Stimulated activated CD8-positive, alpha-beta memory T cell treated with anti-CD3 and anti-CD28 coated beads, Interleukin-4, amount 100 ng/mL, for 48 hours (primary cell): ENCODE measurements at regions not wholly inside any gene's neighbourhood (a gene's known extent, or its start where the extent isn't known, plus 50 kb on each side); places are given as distances from the start of the nearest gene placed in this dataset.

ENCODE experiments used
- DNase-seq: peaks from one replicate; pipeline ENCODE4 v3.0.0-alpha.2; 2020

GRCh38 chr15:53397041-53397616 lies 362.3 kb downstream of the WDR72 start:
- DNase-seq, result no peak

DNA sequence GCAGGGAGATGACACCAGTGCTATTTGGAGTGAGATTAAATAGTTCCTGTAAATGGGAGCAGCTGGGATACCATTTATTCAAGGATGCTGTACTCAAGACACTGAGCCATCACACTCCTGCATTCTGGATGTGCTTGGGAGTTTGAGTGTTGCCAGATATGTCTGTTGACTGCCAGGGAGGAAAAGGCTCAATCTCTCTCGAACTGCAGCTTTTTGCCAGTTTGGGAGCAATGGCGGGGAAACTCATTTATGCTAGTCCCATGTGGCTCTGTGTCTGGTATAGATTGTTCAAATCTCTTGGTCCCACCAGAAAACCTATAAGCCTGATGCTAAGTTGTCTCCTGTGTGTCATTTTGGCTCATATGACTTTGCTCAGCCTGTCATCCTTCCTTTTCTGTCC lies 363.6 kb downstream of the WDR72 start:
- no peak for DNase-seq

DNA sequence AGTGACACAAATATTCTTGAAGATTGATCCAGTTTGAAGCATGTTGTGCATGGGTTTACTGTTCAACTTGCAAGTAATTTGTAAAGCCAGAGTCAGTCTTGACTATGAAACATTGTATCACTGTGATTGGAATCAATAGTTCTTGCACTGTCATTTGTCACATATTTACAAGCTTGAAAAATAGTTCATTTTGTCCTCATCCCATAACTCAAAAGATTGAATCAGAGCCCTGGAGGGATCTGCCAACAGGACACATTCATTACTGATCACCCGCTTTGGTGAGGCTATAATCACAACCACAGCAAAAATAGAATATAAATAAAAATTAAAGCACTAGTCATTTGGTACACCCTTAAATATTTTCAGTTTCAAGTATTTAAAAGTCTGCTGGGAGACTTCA lies 368.9 kb downstream of the WDR72 start:
- no peak for DNase-seq

GRCh38 chr15:53389271-53390037 lies 370.0 kb downstream of the WDR72 start:
- no peak for DNase-seq

GRCh38 chr15:53384417-53384816 lies 375.0 kb downstream of the WDR72 start:
- DNase-seq, result no peak

GRCh38 chr15:53378096-53378800 lies 381.2 kb downstream of the WDR72 start:
- DNase-seq, result no peak

- no peak for DNase-seq
Observed at GRCh38 chr15:53367740-53368139, 391.7 kb downstream of the WDR72 start.

GRCh38 chr15:53360881-53361280 lies 398.6 kb downstream of the WDR72 start:
- DNase-seq, result no peak

GRCh38 chr15:53359038-53359437 lies 400.4 kb downstream of the WDR72 start:
- no peak for DNase-seq

DNA sequence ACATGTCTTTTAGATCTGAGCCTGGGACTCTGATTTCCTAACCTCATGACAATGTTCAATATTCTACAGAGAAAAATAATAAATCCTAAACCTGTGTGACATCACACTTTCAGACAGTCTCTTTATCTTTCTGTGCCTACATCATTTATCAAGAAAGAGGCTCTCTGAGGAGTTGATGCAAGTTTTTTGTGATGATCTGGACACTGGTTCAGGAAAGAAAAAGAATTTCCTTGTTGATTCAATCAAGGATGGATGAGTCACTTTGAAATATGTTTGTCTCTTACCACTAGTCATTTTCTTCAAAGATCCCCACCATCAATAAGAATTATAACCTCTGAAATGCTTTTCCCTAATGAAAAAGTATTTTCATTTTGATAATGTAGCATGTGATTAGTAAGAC lies 404.6 kb downstream of the WDR72 start:
- no peak for DNase-seq

DNA sequence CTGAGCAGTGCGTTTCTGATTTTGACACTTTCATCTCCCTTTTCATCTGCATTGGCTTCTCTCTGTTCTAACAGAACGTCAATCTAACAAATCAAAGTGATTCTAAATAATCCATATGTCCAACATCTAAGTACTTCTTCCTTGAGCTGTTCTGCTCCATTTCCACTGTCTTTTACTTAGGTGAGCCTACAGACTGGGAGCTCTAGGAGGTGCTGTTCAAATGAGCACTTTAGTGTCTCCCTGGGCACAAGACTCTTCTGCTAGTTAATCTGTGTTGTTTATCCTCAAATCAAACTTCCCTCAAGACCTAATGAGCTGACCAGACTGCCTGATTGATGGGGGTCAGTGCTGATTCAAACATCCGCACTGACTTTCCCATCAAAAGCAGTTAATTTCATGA lies 408.1 kb downstream of the WDR72 start:
- no peak for DNase-seq

DNA sequence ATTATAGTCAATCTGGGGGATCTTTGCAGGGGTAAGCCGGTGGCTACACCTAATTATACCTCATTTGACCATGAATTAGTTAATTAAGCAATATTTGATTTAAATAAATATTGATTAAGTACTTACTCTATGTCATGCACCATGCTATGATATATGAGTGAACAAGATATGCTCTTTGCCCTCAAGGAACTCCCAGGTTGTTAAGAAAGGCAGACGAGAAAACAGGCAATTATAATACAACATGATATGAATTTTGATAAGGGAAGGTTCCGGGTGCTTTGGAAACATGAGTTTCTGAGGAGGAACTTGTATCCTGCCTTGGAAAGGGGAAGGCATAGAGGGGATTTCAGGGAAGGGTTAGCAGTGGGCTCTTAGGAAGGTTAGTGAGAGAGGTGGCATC lies 412.9 kb downstream of the WDR72 start:
- no peak for DNase-seq

- DNase-seq, result no peak
Observed at GRCh38 chr15:53331328-53332190, 427.9 kb downstream of the WDR72 start.

DNA sequence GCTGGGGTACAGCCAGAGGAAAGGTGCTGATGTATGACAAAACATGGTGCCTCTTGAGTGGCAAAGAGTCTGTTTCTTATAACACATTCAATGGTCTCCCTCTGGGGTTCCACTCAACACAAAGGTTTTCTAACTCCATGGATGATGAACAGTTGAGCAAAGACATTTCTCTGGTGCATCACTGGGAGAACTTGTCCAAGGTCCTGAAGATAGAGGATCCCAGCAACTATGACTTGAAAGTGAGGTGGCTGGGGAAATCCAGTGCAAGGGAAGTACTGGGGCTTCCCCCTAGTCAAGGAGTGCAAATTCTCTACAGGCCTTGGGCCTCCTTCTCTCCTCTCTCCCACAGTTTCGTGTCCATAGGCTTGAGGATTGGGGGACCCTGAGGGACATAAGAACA lies 431.1 kb downstream of the WDR72 start:
- DNase-seq, result no peak

DNA sequence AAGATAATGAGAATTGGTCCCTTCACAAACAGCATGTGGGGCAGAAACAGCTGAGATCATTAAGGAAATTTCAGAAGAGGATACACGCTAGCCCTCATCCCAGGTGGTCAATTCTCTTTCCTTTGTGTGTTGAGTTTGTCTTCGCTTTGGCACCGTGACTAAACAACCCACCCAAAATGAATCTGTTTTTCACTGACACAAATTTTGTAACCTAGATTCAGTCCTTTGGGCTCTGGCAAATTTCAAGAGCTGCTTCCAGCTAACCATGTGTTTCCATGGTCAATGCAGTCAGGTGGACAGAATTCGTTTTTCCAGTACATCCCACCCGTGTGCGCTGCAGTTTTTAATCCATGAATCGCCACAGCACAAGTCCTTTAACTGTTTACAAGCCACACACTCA lies 435.4 kb downstream of the WDR72 start:
- DNase-seq, result no peak

GRCh38 chr15:53323191-53323590 lies 436.3 kb downstream of the WDR72 start:
- no peak for DNase-seq

- no peak for DNase-seq
Observed at GRCh38 chr15:53320816-53321215, 438.6 kb downstream of the WDR72 start.

DNA sequence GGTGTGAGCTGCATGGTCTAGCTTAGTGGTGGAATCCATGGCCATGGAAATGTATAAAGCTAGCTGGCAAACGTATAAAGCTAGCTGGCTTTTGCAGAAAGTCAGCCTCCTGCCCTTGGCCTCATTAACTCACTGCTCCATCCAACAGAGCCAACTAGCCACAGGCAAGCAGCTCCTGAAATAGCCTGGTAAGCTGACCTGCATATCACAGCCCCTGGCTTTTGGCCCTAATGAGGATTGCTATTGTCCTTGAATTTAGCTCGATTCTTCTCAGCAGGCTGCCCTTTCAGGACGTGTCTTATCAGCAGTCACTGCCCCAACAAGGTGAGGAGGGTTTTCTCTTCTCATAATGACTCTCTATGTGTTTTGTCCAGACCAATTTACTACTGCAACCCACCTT lies 446.8 kb downstream of the WDR72 start:
- DNase-seq, result no peak

- no peak for DNase-seq
Observed at GRCh38 chr15:53310709-53311108, 448.8 kb downstream of the WDR72 start.

DNA sequence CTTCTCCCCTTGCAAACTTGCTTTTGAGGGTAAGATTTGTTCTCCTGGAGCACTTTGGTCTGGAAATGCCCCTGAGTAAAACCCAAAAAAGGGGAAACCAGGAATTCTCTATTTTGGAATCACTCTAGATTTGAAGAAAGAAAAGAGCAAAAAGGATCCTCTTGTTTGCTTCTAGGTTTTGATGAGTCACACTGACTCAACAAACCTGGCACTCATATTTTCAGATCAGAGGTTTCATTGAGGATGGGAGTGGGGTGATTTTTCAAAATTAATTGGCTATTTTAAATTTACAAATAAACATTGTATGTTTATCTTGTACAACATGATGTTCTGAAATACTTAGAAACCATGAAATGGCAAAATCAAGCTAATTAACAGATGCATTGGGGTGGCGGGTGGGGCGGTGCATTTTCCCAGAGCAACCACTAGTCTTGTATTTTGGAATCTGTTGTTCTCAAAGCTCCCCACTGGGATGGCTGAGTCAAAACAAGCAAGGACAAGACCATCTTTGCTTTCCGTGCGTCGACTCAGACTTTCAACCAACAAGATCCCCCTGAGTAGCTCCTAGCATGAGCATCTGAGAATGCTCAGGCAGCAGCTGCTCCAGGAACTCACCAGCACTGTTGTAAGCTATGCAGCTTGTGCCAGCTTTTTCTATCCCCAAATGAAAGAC lies 451.4 kb downstream of the WDR72 start:
- no peak for DNase-seq

- DNase-seq, result no peak
Observed at GRCh38 chr15:53305554-53305953, 453.9 kb downstream of the WDR72 start.

DNA sequence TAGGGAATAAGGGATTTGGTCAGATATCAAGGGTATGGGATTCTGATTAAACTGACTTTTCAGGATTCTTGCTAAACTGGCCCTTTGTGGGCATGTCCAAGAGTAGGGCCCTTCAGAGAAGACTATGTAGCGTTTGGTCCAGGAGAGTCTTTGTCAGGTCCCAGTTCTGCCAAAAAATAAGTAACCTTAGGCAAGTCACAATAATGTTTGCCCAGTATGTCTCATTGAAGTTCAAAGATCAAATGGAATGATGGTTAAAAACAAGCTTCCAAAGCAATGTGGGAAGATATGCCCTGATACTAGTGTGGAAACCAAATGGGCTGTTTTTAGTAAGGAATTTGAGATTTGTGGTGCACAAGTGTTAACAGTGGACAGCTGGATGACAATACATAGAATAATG lies 454.4 kb downstream of the WDR72 start:
- DNase-seq, result no peak

DNA sequence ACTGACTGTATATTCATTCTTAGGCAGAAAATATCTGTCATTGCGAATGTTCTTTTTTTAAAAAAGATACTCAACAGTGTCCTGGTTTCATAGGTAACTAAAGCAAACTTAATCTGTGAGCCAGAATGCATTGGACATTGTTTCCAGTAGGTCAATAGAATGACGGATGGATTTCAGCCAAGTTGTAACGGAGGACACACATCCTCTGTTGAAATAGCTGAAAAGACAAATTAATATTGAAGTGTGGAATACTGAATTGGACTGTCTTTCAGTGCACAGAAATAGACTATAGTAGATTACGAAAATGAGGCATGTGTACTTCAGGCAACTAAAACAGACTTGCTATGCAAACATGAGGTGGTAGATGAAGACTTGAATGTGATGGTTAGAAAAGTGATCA lies 461.6 kb downstream of the WDR72 start:
- no peak for DNase-seq
